Testis (tissue), 2 donors: ENCODE measurements at regions not wholly inside any gene's neighbourhood (a gene's known extent, or its start where the extent isn't known, plus 50 kb on each side); places are given as distances from the start of the nearest gene placed in this dataset.

ENCODE experiments used
- DNase-seq: peaks from one replicate; pipeline ENCODE4 v3.0.0-alpha.2; 2019
- H3K27ac ChIP-seq, 2 donors: fragments of 200-600 bp; sonication (generic); one replicate each; pipeline ENCODE4 v1.5.1; 2019
- H3K27me3 ChIP-seq: fragments of 200-600 bp; sonication (generic); one replicate; pipeline ENCODE4 v1.5.1; 2019
- H3K36me3 ChIP-seq: fragments of 200-600 bp; sonication (generic); one replicate; pipeline ENCODE4 v1.5.1; 2017; ENCODE audit warnings: low read depth; ENCODE audit errors: missing control alignments
- H3K4me1 ChIP-seq: fragments of 200-600 bp; sonication (generic); one replicate; pipeline ENCODE4 v1.5.1; 2019
- H3K4me3 ChIP-seq, 2 donors: fragments of 200-600 bp; sonication (generic); one replicate each; pipeline ENCODE4 v1.5.1; 2017 to 2019
- H3K9me3 ChIP-seq: fragments of 200-600 bp; sonication (generic); one replicate; pipeline ENCODE4 v1.5.1; 2017
- CTCF ChIP-seq, 3 experiments: fragments of 450-650 bp in 2 of 3; fragments of 200-600 bp in 1 of 3; sonication (generic) in 1 of 3; IDR thresholded peaks; one replicate each; pipeline ENCODE4 v1.5.1; 2016 to 2019; ENCODE audit warnings: antibody characterized with exemption in 3 of 3, mild to moderate bottlenecking in 2 of 3, moderate library complexity in 1 of 3
- POLR2A ChIP-seq: fragments of 450-650 bp; IDR thresholded peaks from one replicate; pipeline ENCODE4 v1.6.1; 2017; ENCODE audit warnings: antibody characterized with exemption, mild to moderate bottlenecking, moderate library complexity
- WGBS, 2 donors: methylation state at CpG; one replicate each; pipeline ENCODE4 v1.1.5; 2018; 5-methylcytosine and 5-hydroxymethylcytosine counted together
- intact Hi-C: fragments of 100-400 bp; cut with DNase I; formaldehyde crosslinking; loops from one replicate; pipeline ENCODE4 v1.15.1; 2023; ENCODE audit warnings: low total_unique reads

GRCh38 chr2:59932341-59932740, 621.1 kb downstream of the BCL11A start:
- Histone ChIP-seq H3K4me1 (no peaks in the 10 kb centered on the region), H3K27ac (no peak overlapping the region), H3K36me3 (no peaks in the 10 kb centered on the region), H3K4me3 (no peak overlapping the region), H3K9me3 (no peaks in the 10 kb centered on the region), H3K27me3 (no peaks in the 10 kb centered on the region)
- no peak for DNase-seq
- no peak for TF ChIP-seq CTCF (IDR thresholded peaks at IDR 0.05)
- no peak for TF ChIP-seq POLR2A
- intact Hi-C loops = no loop called here
- 87 to 90% methylated on average over 5 of the region's 5 CpGs for WGBS, 2 donors

DNA sequence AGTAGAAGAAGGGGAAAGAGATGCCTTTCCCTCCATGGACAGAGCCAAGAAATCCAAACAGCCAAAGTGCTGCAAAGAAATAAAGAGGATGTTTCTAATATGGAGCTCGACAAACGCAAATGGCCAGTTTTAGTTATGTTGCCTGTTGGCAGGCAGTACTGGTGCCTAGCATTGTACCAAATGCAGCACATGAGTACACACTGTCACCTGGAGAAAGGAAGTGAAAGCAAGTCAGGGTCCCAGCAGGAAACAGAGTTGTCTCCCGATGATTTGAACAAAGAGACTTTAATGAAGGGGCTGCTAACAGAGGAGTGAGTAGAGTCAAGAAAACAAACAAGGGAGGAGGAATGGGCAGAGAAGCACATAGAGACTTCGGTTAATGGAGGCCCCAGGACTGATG, 623.0 kb downstream of the BCL11A start:
- intact Hi-C loops = no loop called here
- no peaks in the 10 kb centered on the region for H3K36me3 ChIP-seq
- no peak overlapping the region for H3K4me3 ChIP-seq
- no peaks in the 10 kb centered on the region for H3K27me3 ChIP-seq
- no peak overlapping the region for H3K27ac ChIP-seq
- H3K4me1 ChIP-seq = no peaks in the 10 kb centered on the region
- 72 to 85% methylated on average over 4 of the region's 4 CpGs for WGBS, 2 donors
- no peaks in the 10 kb centered on the region for H3K9me3 ChIP-seq
- no peak for DNase-seq
- no peak for TF ChIP-seq POLR2A
- no peak for TF ChIP-seq CTCF (IDR thresholded peaks at IDR 0.05)

- TF ChIP-seq CTCF (IDR thresholded peaks at IDR 0.05) (no peak), POLR2A (no peak)
- H3K9me3 ChIP-seq = no peaks in the 10 kb centered on the region
- no peak overlapping the region for H3K4me3 ChIP-seq
- H3K36me3 ChIP-seq = no peaks in the 10 kb centered on the region
- 58 to 85% methylated on average over 13 of the region's 13 CpGs for WGBS, 2 donors
- intact Hi-C loops = no loop called here
- no peaks in the 10 kb centered on the region for H3K4me1 ChIP-seq
- H3K27me3 ChIP-seq = no peaks in the 10 kb centered on the region
- no peak overlapping the region for H3K27ac ChIP-seq
- no peak for DNase-seq
Measured at GRCh38 chr2:59926731-59927130, 626.7 kb downstream of the BCL11A start.

DNA sequence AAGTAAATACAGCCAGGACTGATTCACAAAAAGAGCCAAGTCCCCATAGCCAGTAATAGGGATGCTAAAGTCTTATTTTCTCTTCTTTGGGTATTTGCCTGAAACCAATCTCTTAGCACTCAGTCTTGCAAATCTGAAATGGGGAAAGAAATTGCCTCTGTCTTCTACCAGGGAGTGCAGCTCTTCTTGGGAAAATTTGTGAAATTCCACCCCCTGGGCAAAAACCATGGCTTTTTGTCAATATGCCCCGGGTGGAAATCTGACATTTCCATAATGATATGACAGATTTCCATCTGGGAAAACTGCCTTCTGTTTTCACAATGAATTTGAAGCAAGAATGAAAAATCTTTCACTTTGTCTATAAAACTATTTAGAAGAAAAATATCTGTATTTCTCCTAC, 628.1 kb downstream of the BCL11A start:
- intact Hi-C loops = no loop called here
- H3K27ac ChIP-seq = no peak overlapping the region

More for the DNA sequence above, 628.1 kb downstream of the BCL11A start:
- 81 to 87% methylated on average over 1 of the region's 1 CpG for WGBS, 2 donors
- no peaks in the 10 kb centered on the region for H3K9me3 ChIP-seq
- no peak for DNase-seq
- H3K27me3 ChIP-seq = no peaks in the 10 kb centered on the region
- no peaks in the 10 kb centered on the region for H3K4me1 ChIP-seq
- no peaks in the 10 kb centered on the region for H3K36me3 ChIP-seq
- TF ChIP-seq CTCF (IDR thresholded peaks at IDR 0.05) = no peak
- no peak for TF ChIP-seq POLR2A
- no peak overlapping the region for H3K4me3 ChIP-seq
